NCI-H1092 (cell line): ENCODE measurements at regions not wholly inside any gene's neighbourhood (a gene's known extent, or its start where the extent isn't known, plus 50 kb on each side); places are given as distances from the start of the nearest gene placed in this dataset.
"Not testable (repeated sequence)": the region's sequence is repeated elsewhere in the genome, so short reads cannot be mapped to it uniquely, and the experiment has no call there.

Source experiments
- DNase-seq: peaks from one replicate; lab custom pipeline; 2025; lab: John Stamatoyannopoulos, UW

GRCh38 chr15:79765081-79765480 is 131.7 kb downstream of the MTHFS start:
- no peak for DNase-seq

- no peak for DNase-seq
Observed at GRCh38 chr15:79769069-79769481, 127.7 kb downstream of the MTHFS start.

DNA sequence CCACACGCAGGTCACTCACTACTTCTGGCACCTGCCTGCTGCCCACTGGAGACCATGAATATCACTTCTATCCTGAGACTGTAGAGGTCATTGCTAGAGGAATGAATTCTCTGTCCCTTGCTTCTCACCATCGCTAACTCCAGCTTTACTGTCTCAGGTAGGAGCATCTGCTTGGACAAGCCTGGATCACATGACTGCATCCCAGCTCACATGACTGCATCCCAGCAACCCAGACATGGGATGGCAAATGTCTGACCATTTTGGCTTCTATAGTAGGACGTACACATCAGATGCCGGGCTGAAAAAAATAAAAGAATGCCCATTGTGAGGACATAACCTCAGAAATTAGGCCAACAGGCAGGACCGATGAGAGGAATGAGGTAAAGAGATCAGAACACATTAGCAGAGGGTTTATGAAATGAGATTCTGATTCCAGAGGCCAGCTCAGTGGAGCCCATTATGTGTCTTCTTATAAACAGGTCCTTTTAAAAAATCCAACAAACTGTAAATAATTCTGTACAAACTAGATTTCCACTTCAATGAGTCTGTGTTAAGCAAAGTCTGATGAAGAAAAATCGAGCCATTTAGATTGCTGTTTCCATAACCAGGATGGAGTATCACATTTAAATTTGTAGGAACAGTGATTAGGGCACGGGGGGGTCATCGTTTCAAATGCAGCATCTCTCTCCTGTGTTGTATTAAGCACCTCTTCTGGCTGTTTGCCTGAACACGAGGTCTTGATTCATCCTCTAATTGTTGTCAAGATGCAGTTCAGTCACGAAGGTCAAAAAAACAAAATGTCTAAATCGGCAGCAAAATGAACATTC is 126.7 kb downstream of the MTHFS start:
- DNase-seq = no peak

DNA sequence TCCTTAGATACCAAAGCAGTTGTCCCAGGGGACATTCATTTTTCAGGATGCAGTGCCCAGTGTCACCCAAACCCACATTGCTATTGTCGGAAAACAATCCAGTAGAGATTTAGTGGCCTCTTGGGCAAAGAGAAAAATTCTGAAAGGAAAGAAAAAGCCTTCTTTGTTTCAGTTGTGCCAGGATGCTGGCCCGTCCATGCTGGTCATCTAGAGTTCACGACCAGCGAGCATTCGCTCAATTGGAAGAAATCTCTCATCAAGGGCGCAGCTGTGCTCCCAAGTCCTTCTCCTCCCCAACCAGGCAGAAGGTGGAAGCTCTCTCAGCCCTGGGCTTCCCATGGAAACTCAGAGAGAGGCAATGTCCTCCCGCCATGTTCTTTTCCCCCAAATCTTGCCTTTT is 123.7 kb downstream of the MTHFS start:
- no peak for DNase-seq

- no peak for DNase-seq
Observed at GRCh38 chr15:79775821-79776220, 121.0 kb downstream of the MTHFS start.

- DNase-seq = no peak
Observed at GRCh38 chr15:79777916-79778315, 118.9 kb downstream of the MTHFS start.

DNA sequence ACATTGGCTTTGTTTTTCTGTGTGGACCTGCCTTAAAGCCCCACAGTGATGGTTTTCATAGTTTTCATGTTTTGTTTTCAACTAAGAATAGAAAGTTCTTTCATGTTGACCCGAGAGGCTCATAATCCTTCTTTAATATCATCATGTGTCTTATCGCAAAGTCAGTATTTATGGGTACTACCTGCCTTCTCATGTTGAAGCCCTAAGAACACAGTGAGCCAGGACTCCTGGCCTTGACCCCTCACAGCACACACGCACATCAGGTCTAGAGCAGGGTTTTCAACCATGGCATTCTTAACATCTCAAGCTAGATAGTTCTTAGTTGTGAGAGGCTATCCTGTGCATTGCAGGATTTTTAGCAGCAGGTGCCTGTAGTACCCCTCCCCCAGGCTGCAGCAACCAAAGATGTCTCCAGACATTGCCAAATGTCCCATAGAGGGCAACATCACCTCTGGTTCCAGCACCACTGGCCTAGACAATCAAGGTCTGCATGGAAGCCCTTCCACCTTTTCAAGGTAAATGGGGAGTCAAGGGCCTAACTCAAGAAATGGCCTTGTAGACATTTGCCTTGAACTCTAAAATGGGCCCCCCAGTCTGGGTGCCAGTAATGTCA is 118.3 kb downstream of the MTHFS start:
- no peak for DNase-seq

GRCh38 chr15:79779746-79780145 is 117.1 kb downstream of the MTHFS start:
- no peak for DNase-seq

GRCh38 chr15:79782307-79782706 is 114.5 kb downstream of the MTHFS start:
- not testable (repeated sequence) for DNase-seq
